Osteocyte (in vitro differentiated cells): ENCODE measurements at regions not wholly inside any gene's neighbourhood (a gene's known extent, or its start where the extent isn't known, plus 50 kb on each side); places are given as distances from the start of the nearest gene placed in this dataset.

Experiments
- DNase-seq: peaks from one replicate; pipeline ENCODE4 v3.0.0; 2021; ENCODE audit warnings: mixed read lengths; ENCODE audit not compliant: unreplicated experiment; ENCODE audit errors: extremely low spot score
- H3K27ac Mint-ChIP-seq: one replicate; pipeline ENCODE4 v1.8.0; 2021; ENCODE audit warnings: mild to moderate bottlenecking, mixed read lengths; ENCODE audit not compliant: unreplicated experiment
- H3K27me3 Mint-ChIP-seq: one replicate; pipeline ENCODE4 v1.8.0; 2021; ENCODE audit warnings: mixed read lengths; ENCODE audit not compliant: unreplicated experiment
- H3K36me3 Mint-ChIP-seq: one replicate; pipeline ENCODE4 v1.8.0; 2021; ENCODE audit warnings: mixed read lengths; ENCODE audit not compliant: unreplicated experiment
- H3K4me1 Mint-ChIP-seq: one replicate; pipeline ENCODE4 v1.8.0; 2021; ENCODE audit warnings: mixed read lengths; ENCODE audit not compliant: unreplicated experiment
- H3K4me3 Mint-ChIP-seq: one replicate; pipeline ENCODE4 v1.8.0; 2021; ENCODE audit warnings: mild to moderate bottlenecking, moderate library complexity, mixed read lengths; ENCODE audit not compliant: unreplicated experiment
- H3K9me3 Mint-ChIP-seq: one replicate; pipeline ENCODE4 v1.8.0; 2021; ENCODE audit warnings: mixed read lengths; ENCODE audit not compliant: unreplicated experiment
- TF ChIP-seq, protein P1 (sequence below): fragments of 200-600 bp; sonication (generic); IDR thresholded peaks from 2 replicates; pipeline ENCODE4 v1.5.0; 2021; ENCODE audit warnings: antibody characterized with exemption, mild to moderate bottlenecking, moderate library complexity

GRCh38 chr1:221832151-221832550 lies 90.3 kb upstream of the DUSP10 start:
- peak overlapping the region; percentile 83 for H3K27ac Mint-ChIP-seq
- TF ChIP-seq, protein P1, sequence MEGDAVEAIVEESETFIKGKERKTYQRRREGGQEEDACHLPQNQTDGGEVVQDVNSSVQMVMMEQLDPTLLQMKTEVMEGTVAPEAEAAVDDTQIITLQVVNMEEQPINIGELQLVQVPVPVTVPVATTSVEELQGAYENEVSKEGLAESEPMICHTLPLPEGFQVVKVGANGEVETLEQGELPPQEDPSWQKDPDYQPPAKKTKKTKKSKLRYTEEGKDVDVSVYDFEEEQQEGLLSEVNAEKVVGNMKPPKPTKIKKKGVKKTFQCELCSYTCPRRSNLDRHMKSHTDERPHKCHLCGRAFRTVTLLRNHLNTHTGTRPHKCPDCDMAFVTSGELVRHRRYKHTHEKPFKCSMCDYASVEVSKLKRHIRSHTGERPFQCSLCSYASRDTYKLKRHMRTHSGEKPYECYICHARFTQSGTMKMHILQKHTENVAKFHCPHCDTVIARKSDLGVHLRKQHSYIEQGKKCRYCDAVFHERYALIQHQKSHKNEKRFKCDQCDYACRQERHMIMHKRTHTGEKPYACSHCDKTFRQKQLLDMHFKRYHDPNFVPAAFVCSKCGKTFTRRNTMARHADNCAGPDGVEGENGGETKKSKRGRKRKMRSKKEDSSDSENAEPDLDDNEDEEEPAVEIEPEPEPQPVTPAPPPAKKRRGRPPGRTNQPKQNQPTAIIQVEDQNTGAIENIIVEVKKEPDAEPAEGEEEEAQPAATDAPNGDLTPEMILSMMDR: no peak
- no peaks in the 10 kb centered on the region for H3K27me3 Mint-ChIP-seq
- peaks cover 40% of the 10 kb centered on the region for H3K4me1 Mint-ChIP-seq
- H3K4me3 Mint-ChIP-seq: no peak overlapping the region
- H3K9me3 Mint-ChIP-seq: no peaks in the 10 kb centered on the region
- no peak for DNase-seq
- H3K36me3 Mint-ChIP-seq: peaks cover 2% of the 10 kb centered on the region

GRCh38 chr1:221829327-221830015 lies 87.6 kb upstream of the DUSP10 start:
- DNase-seq: no peak
- Mint-ChIP-seq H3K36me3 (peaks cover 2% of the 10 kb centered on the region), H3K9me3 (peaks cover 6% of the 10 kb centered on the region), H3K27ac (peak overlapping the region; percentile 74), H3K4me3 (no peak overlapping the region), H3K4me1 (peaks cover 43% of the 10 kb centered on the region), H3K27me3 (no peaks in the 10 kb centered on the region)
- TF ChIP-seq, protein P1: no peak

GRCh38 chr1:221827307-221827642 lies 85.4 kb upstream of the DUSP10 start:
- Mint-ChIP-seq H3K9me3 (peaks cover 6% of the 10 kb centered on the region), H3K4me3 (no peak overlapping the region), H3K27me3 (no peaks in the 10 kb centered on the region), H3K4me1 (peaks cover 22% of the 10 kb centered on the region), H3K27ac (no peak overlapping the region), H3K36me3 (no peaks in the 10 kb centered on the region)
- TF ChIP-seq, protein P1: no peak
- DNase-seq: no peak

GRCh38 chr1:221824909-221825308 lies 83.0 kb upstream of the DUSP10 start:
- Mint-ChIP-seq H3K4me1 (peaks cover 10% of the 10 kb centered on the region), H3K4me3 (no peak overlapping the region), H3K27me3 (no peaks in the 10 kb centered on the region), H3K27ac (no peak overlapping the region), H3K36me3 (no peaks in the 10 kb centered on the region), H3K9me3 (peaks cover 6% of the 10 kb centered on the region)
- no peak for DNase-seq
- TF ChIP-seq, protein P1: no peak

DNA sequence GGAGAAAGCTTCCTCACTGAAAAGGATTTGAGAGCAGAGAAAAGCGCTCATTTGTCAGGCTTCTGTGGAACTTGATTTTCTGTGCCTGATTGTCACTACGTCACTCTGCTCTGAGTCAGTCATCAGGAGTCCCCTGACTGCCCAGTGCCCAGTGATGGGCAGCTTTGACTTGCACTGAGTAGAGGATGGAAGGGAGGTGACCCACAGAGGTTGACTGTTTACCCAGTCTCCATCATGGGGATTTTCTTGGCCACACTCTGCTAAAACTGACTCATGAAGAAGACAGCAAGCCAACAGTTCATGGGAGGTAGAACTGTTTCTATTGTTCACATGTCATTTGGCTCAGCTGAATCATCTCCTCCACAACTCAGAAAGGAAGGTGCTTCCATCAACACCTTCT lies 82.1 kb upstream of the DUSP10 start:
- peaks cover 4% of the 10 kb centered on the region for H3K4me1 Mint-ChIP-seq
- TF ChIP-seq, protein P1: no peak

More for the DNA sequence above, 82.1 kb upstream of the DUSP10 start:
- Mint-ChIP-seq H3K27ac (no peak overlapping the region), H3K9me3 (peaks cover 6% of the 10 kb centered on the region), H3K36me3 (no peaks in the 10 kb centered on the region), H3K27me3 (no peaks in the 10 kb centered on the region), H3K4me3 (no peak overlapping the region)
- DNase-seq: no peak
